H9 (cell line): ENCODE measurements at regions not wholly inside any gene's neighbourhood (a gene's known extent, or its start where the extent isn't known, plus 50 kb on each side); places are given as distances from the start of the nearest gene placed in this dataset.

ENCODE experiments used
- DNase-seq: peaks from one replicate; pipeline ENCODE4 v3.0.0-alpha.2; 2017
- H2AFZ ChIP-seq: one replicate; pipeline ENCODE4 v1.6.1; 2013; ENCODE audit warnings: mild to moderate bottlenecking, low read length, control low read depth, moderate library complexity
- H2AK5ac ChIP-seq: 2 replicates; pipeline ENCODE4 v1.6.1; 2013; ENCODE audit warnings: low read length, control low read depth, mixed read lengths; ENCODE audit not compliant: insufficient read length
- H2BK120ac ChIP-seq: one replicate; pipeline ENCODE4 v1.6.1; 2013; ENCODE audit warnings: low read depth, mild to moderate bottlenecking, low read length, control low read depth, inconsistent platforms; ENCODE audit not compliant: poor library complexity, severe bottlenecking
- H2BK12ac ChIP-seq: 2 replicates; pipeline ENCODE4 v1.6.1; 2013; ENCODE audit warnings: low read length, control low read depth, mixed read lengths, low read depth; ENCODE audit not compliant: insufficient read length
- H2BK15ac ChIP-seq: 2 replicates; pipeline ENCODE4 v1.6.1; 2013; ENCODE audit warnings: low read depth, low read length, control low read depth
- H2BK20ac ChIP-seq: one replicate; pipeline ENCODE4 v1.6.1; 2013; ENCODE audit warnings: low read depth, mild to moderate bottlenecking, low read length, control low read depth, inconsistent platforms; ENCODE audit not compliant: poor library complexity, severe bottlenecking
- H2BK5ac ChIP-seq: 2 replicates; pipeline ENCODE4 v1.6.1; 2013; ENCODE audit warnings: low read length, control low read depth, mixed read lengths; ENCODE audit not compliant: insufficient read length
- H3K14ac ChIP-seq: 2 replicates; pipeline ENCODE4 v1.6.1; 2013; ENCODE audit warnings: low read length, control low read depth; ENCODE audit not compliant: insufficient read depth
- H3K18ac ChIP-seq: 2 replicates; pipeline ENCODE4 v1.6.1; 2013; ENCODE audit warnings: low read depth, mild to moderate bottlenecking, mixed read lengths, low read length, control low read depth; ENCODE audit not compliant: insufficient read length
- H3K23ac ChIP-seq: 2 replicates; pipeline ENCODE4 v1.6.1; 2013; ENCODE audit warnings: low read length, control low read depth, mixed read lengths, low read depth; ENCODE audit not compliant: insufficient read length
- H3K23me2 ChIP-seq: 2 replicates; pipeline ENCODE4 v1.6.1; 2013; ENCODE audit warnings: low read depth, mild to moderate bottlenecking, mixed read lengths, low read length, control low read depth; ENCODE audit not compliant: insufficient read length, poor library complexity, severe bottlenecking
- H3K27ac ChIP-seq: 2 replicates; pipeline ENCODE4 v1.5.1; 2013; ENCODE audit warnings: low read length, control low read depth, mixed read lengths, low read depth; ENCODE audit not compliant: insufficient read length
- H3K27me3 ChIP-seq: 2 replicates; pipeline ENCODE4 v1.6.1; 2013; ENCODE audit warnings: low read length, control low read depth, inconsistent platforms; ENCODE audit not compliant: insufficient read depth
- H3K4ac ChIP-seq: 2 replicates; pipeline ENCODE4 v1.6.1; 2013; ENCODE audit warnings: low read depth, mild to moderate bottlenecking, control low read depth, inconsistent platforms, low read length, moderate library complexity
- H3K4me1 ChIP-seq: 2 replicates; pipeline ENCODE4 v1.6.1; 2013; ENCODE audit warnings: low read length, control low read depth, inconsistent platforms; ENCODE audit not compliant: insufficient read depth
- H3K4me2 ChIP-seq: 2 replicates; pipeline ENCODE4 v1.6.1; 2013; ENCODE audit warnings: low read length, control low read depth, mixed read lengths; ENCODE audit not compliant: insufficient read length, insufficient read depth
- H3K56ac ChIP-seq: 2 replicates; pipeline ENCODE4 v1.6.1; 2013; ENCODE audit warnings: low read depth, mild to moderate bottlenecking, mixed read lengths, low read length, control low read depth; ENCODE audit not compliant: insufficient read length
- H3K79me1 ChIP-seq: 2 replicates; pipeline ENCODE4 v1.6.1; 2013; ENCODE audit warnings: low read depth, mild to moderate bottlenecking, moderate library complexity, low read length, control low read depth, inconsistent platforms; ENCODE audit not compliant: insufficient read depth, poor library complexity, severe bottlenecking
- H3K79me2 ChIP-seq: 2 replicates; pipeline ENCODE4 v1.6.1; 2013; ENCODE audit warnings: low read length, control low read depth, inconsistent platforms; ENCODE audit not compliant: insufficient read depth
- H3K9ac ChIP-seq: 2 replicates; pipeline ENCODE4 v1.6.1; 2013; ENCODE audit warnings: low read length, control low read depth, mixed read lengths; ENCODE audit not compliant: insufficient read length; ENCODE audit errors: extremely low read depth
- H3K9me3 ChIP-seq: one replicate; pipeline ENCODE4 v1.6.1; 2013; ENCODE audit warnings: low read depth, low read length, inconsistent platforms; ENCODE audit not compliant: control insufficient read depth
- H3T11ph ChIP-seq: one replicate; pipeline ENCODE4 v1.6.1; 2013; ENCODE audit warnings: mild to moderate bottlenecking, low read length, control low read depth, inconsistent platforms
- H4K20me1 ChIP-seq: one replicate; pipeline ENCODE4 v1.6.1; 2013; ENCODE audit not compliant: control insufficient read depth, insufficient read length, insufficient read depth
- H4K5ac ChIP-seq: 2 replicates; pipeline ENCODE4 v1.6.1; 2013; ENCODE audit warnings: low read depth, mild to moderate bottlenecking, mixed read lengths, low read length, control low read depth; ENCODE audit not compliant: insufficient read length
- H4K8ac ChIP-seq: replicated peaks from 2 replicates; pipeline ENCODE4 v1.6.1; 2013; ENCODE audit warnings: low read length, control low read depth, mixed read lengths, low read depth; ENCODE audit not compliant: insufficient read length
- H4K91ac ChIP-seq: 2 replicates; pipeline ENCODE4 v1.6.1; 2013; ENCODE audit warnings: low read depth, mild to moderate bottlenecking, moderate library complexity, mixed read lengths, low read length, control low read depth; ENCODE audit not compliant: insufficient read length
- H3K27ac Mint-ChIP-seq, 3 experiments: 2 replicates in 2 of 3; 3 replicates in 1 of 3; pipeline ENCODE4 v1.8.0; 2020 to 2021; ENCODE audit warnings: mixed read lengths in 3 of 3, mild to moderate bottlenecking in 1 of 3, moderate library complexity in 1 of 3
- H3K27me3 Mint-ChIP-seq: 2 replicates; pipeline ENCODE4 v1.8.0; 2021; ENCODE audit warnings: low read depth, mild to moderate bottlenecking, moderate library complexity, mixed read lengths
- H3K36me3 Mint-ChIP-seq, 3 experiments: 2 replicates in 2 of 3; 3 replicates in 1 of 3; pipeline ENCODE4 v1.8.0; 2020 to 2021; ENCODE audit warnings: low read depth in 3 of 3, mixed read lengths in 3 of 3; ENCODE audit not compliant: insufficient read depth in 1 of 3
- H3K4me1 Mint-ChIP-seq, 2 experiments: 2 replicates each; pipeline ENCODE4 v1.8.0; 2020; ENCODE audit warnings: mixed read lengths in 2 of 2
- H3K4me3 Mint-ChIP-seq, 2 experiments: 2 replicates in 1 of 2; 3 replicates in 1 of 2; pipeline ENCODE4 v1.8.0; 2020 to 2021; ENCODE audit warnings: mild to moderate bottlenecking in 2 of 2, mixed read lengths in 2 of 2, moderate library complexity in 1 of 2
- H3K9me3 Mint-ChIP-seq, 2 experiments: 2 replicates in 1 of 2; 3 replicates in 1 of 2; pipeline ENCODE4 v1.8.0; 2020; ENCODE audit warnings: mild to moderate bottlenecking in 2 of 2, mixed read lengths in 2 of 2, moderate library complexity in 1 of 2
- CTCF ChIP-seq: fragments of 200-600 bp; sonication (generic); conservative IDR thresholded peaks from 3 replicates; pipeline ENCODE4 v1.8.0; 2021; ENCODE audit warnings: antibody characterized with exemption, mild to moderate bottlenecking
- WGBS: extraction: QIAGEN DNeasy Blood & Tissue Kit; methylation state at CpG from one replicate; pipeline ENCODE4 v1.1.7; 2013; ENCODE audit warnings: missing lambda C conversion rate, low lambda C conversion rate, mixed read lengths; ENCODE audit not compliant: insufficient read length; ENCODE audit errors: extremely low coverage; 5-methylcytosine and 5-hydroxymethylcytosine counted together

- Histone ChIP-seq H3K56ac (no peak overlapping the region), H2BK5ac (no peak overlapping the region), H2BK15ac (no peak overlapping the region), H3K18ac (no peak overlapping the region), H4K5ac (no peak overlapping the region), H2AK5ac (no peak overlapping the region), H3K23me2 (no peaks in the 10 kb centered on the region), H3T11ph (no peak overlapping the region), H4K91ac (no peak overlapping the region), H4K20me1 (no peaks in the 10 kb centered on the region), H3K27me3 (no peaks in the 10 kb centered on the region), H3K79me2 (no peaks in the 10 kb centered on the region), H2BK20ac (no peak overlapping the region), H3K4ac (no peak overlapping the region), H3K79me1 (no peaks in the 10 kb centered on the region), H3K4me2 (no peak overlapping the region), H2BK120ac (no peak overlapping the region), H3K14ac (no peak overlapping the region), H3K27ac (no peak overlapping the region), H3K4me1 (peaks cover 9% of the 10 kb centered on the region; the same call in 1 of the 2 replicates), H2AFZ (no peak overlapping the region), H3K23ac (no peak overlapping the region), H2BK12ac (no peak overlapping the region), H3K9ac (no peak overlapping the region), H3K9me3 (no peaks in the 10 kb centered on the region), H4K8ac (no peak overlapping the region)
- H3K4me3 Mint-ChIP-seq: no peak overlapping the region
- no peaks in the 10 kb centered on the region for H3K27me3 Mint-ChIP-seq
- H3K4me1 Mint-ChIP-seq: peaks cover 28 to 32% of the 10 kb centered on the region in 2 experiments
- H3K36me3 Mint-ChIP-seq: no peaks in the 10 kb centered on the region
- no CpG with 5 or more reads among the region's 6 CpGs for WGBS
- no peaks in the 10 kb centered on the region for H3K9me3 Mint-ChIP-seq
- no peak for TF ChIP-seq CTCF
- no peak for DNase-seq
- no peak overlapping the region for H3K27ac Mint-ChIP-seq
Observed at GRCh38 chr1:94318505-94319030, 81.2 kb upstream of the ARHGAP29 start.
